Gastrocnemius medialis (tissue), 4 donors: ENCODE measurements at regions not wholly inside any gene's neighbourhood (a gene's known extent, or its start where the extent isn't known, plus 50 kb on each side); places are given as distances from the start of the nearest gene placed in this dataset.

Experiments used
- POLR2A ChIP-seq, 2 donors: fragments of 450-650 bp; IDR thresholded peaks; one replicate each; pipeline ENCODE4 v1.6.1; 2017; ENCODE audit warnings: antibody characterized with exemption in 2 of 2, mild to moderate bottlenecking in 2 of 2, moderate library complexity in 2 of 2
- TF ChIP-seq, protein P1 (sequence below), 5 experiments: fragments of 450-650 bp in 3 of 5; fragments of 200-600 bp in 2 of 5; sonication (generic) in 2 of 5; IDR thresholded peaks in 4 of 5; conservative IDR thresholded peaks in 1 of 5; 1 replicate in 4 of 5; 2 replicates in 1 of 5; pipeline ENCODE4 v1.5.1; 2016 to 2019; ENCODE audit warnings: antibody characterized with exemption in 5 of 5, mild to moderate bottlenecking in 3 of 5, moderate library complexity in 3 of 5

DNA sequence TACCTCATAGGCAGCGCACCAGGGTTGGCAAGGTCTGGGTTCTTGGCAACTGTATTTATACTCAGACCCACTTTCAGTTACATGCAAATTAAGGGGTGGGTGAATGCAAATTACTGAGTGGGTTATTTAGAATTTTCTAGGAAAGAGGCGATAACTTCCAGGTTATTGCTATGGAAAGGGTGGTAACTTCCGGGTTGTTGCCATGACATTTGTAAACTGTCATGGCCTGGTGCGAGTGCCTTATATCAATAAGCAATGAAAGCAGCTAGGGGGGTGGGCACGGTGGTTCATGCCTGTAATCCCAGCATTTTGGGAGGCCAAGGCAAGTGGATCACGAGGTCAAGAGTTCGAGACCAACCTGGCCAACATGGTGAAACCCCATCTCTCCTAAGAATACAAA lies 57.5 kb upstream of the SLC7A3 start:
- TF ChIP-seq, protein P1, sequence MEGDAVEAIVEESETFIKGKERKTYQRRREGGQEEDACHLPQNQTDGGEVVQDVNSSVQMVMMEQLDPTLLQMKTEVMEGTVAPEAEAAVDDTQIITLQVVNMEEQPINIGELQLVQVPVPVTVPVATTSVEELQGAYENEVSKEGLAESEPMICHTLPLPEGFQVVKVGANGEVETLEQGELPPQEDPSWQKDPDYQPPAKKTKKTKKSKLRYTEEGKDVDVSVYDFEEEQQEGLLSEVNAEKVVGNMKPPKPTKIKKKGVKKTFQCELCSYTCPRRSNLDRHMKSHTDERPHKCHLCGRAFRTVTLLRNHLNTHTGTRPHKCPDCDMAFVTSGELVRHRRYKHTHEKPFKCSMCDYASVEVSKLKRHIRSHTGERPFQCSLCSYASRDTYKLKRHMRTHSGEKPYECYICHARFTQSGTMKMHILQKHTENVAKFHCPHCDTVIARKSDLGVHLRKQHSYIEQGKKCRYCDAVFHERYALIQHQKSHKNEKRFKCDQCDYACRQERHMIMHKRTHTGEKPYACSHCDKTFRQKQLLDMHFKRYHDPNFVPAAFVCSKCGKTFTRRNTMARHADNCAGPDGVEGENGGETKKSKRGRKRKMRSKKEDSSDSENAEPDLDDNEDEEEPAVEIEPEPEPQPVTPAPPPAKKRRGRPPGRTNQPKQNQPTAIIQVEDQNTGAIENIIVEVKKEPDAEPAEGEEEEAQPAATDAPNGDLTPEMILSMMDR (IDR thresholded peaks at IDR 0.05 in 4 of 5, conservative IDR thresholded peaks at IDR 0.05 in 1 of 5) = no peak
- TF ChIP-seq POLR2A (IDR thresholded peaks at IDR 0.05) = no peak
